GM18951 (cell line): ENCODE measurements at regions not wholly inside any gene's neighbourhood (a gene's known extent, or its start where the extent isn't known, plus 50 kb on each side); places are given as distances from the start of the nearest gene placed in this dataset.

Experiments
- POLR2A ChIP-seq: IDR thresholded peaks from 4 replicates; pipeline ENCODE4 v1.6.1; 2011; ENCODE audit warnings: mild to moderate bottlenecking; ENCODE audit not compliant: insufficient read length, insufficient read depth; ENCODE audit errors: extremely low read depth
- in situ Hi-C: fragments of 300-500 bp; cut with MboI; formaldehyde crosslinking; loops from one replicate; pipeline ENCODE4 v1.12.0; 2022; ENCODE audit warnings: low sequenced_read_pairs, mixed read lengths, inconsistent platforms; ENCODE audit not compliant: unreplicated experiment

- no peak for TF ChIP-seq POLR2A
- in situ Hi-C loops = no loop called here
Measured at GRCh38 chr10:44704616-44705015, 206.5 kb upstream of the TMEM72 start.

DNA sequence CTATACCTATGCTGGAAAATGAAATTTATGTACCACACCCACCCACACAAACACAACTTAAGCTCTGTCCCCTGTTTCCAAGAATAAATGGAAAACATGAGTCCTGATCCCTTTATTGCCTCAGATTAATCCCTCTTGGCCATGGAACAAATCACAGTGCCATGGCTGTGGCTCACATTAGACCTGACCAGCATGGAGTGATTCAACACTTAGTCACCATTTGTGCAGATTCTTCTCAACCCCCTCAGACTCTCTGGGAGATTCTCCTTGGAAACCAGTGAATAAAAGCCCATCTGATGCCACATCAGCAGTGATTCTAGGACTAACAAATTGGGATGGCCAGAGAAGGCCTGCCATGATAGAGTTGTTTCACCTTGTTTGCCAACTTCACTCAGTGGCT is 204.4 kb upstream of the TMEM72 start:
- in situ Hi-C loops = no loop called here
- no peak for TF ChIP-seq POLR2A

DNA sequence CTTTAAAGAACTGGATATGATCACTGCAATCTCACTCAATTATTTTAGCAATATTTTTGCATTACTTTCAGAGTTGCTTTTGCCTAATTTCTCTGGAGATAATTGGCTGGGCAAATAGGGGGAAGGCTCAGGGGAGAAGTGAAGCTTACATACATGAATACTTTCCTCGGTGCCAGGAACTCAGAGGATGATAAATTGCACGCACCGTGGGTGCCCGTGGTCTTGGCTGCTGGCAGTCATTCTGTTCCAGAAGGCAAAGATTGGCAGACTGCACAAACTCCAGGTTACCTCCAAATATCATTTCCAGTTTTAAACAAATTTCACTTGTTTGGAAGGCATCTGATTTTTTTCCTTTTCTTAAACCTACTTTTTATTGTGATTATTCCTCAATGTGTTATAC is 197.8 kb upstream of the TMEM72 start:
- no peak for TF ChIP-seq POLR2A

DNA sequence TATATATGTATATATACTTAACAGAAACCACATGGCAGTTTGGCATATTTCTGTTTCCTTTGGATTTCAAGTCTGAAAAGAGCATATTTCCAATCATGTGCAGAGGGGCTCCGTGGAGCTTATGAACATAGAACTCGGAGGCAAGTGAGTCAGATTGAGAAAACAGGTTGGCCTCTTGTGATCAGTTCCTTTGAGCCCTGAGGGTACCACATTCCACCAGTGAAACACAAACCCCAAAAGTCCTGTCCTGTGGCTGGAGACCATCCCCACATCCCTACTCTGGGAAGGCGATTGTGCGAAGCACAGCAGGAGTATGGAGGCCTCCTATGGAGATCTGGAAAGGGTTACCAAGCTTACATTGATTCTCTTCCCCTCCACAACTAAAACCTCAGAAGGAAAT is 196.7 kb upstream of the TMEM72 start:
- in situ Hi-C loops = no loop called here
- no peak for TF ChIP-seq POLR2A

More for the DNA sequence above, 197.8 kb upstream of the TMEM72 start:
- in situ Hi-C loops = no loop called here

DNA sequence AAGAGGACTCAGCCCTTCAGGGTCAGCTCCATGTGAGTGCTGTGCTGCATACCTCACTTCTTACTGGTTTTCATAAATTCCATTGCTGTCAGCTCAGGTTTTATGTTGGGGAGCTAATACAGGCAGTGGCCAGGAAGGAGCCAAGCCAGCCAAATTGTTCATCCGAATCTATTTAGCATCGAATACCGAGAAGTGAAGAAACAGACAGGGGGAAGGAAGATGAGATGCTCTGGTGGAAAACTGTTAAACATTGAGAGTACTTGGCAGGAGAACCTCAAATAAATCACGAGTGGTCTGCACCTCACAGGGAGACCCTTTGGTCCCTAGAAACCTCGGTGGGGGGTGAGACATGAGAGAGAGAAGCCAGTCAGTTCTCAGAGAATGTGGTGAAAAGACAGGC is 196.0 kb upstream of the TMEM72 start:
- in situ Hi-C loops = no loop called here
- no peak for TF ChIP-seq POLR2A

DNA sequence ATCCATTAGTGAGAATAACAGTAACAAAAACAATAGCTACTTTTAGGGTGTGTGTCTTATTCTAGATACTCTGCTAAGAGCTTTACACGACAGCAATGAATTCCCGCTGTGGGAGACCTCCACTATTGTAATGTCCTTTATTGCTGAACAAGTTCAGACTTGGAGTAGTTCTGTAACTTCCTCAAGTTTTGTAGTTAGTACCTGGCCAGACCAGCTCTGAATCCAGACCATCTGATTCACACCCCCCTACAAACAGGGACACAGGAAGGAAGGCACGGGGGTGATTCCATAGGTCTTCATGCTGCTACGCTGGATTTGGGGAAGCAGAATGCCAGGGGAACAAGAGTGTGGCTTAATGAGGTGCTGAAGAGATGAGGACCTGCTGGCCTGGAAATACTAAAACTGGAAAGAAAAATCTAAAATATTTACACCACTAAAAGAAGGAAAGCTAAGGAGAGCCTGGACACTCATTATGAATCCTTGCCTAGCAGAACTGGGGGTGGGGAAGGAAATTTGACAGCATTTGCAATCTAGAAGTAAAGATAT is 194.6 kb upstream of the TMEM72 start:
- TF ChIP-seq POLR2A = no peak
- in situ Hi-C loops = no loop called here

DNA sequence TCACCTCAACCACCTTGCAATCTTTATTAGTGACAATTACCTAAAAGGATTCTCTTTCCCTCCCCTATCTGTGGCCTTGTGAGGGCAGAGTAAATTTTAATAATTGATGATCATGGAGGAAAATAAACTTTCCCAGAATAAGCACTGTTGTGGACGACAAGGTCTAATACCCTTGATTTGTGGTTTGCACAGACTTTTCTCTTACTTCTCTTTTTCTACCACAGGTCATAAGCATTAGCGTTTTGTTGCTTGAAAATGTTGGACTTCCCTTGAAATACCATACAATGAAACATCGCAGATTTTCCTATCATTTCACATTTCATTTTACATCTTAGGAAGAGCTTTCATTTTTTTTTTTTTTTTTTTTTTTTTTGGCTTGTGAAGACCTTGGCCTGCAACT is 188.1 kb upstream of the TMEM72 start:
- in situ Hi-C loops = no loop called here
- TF ChIP-seq POLR2A = no peak

DNA sequence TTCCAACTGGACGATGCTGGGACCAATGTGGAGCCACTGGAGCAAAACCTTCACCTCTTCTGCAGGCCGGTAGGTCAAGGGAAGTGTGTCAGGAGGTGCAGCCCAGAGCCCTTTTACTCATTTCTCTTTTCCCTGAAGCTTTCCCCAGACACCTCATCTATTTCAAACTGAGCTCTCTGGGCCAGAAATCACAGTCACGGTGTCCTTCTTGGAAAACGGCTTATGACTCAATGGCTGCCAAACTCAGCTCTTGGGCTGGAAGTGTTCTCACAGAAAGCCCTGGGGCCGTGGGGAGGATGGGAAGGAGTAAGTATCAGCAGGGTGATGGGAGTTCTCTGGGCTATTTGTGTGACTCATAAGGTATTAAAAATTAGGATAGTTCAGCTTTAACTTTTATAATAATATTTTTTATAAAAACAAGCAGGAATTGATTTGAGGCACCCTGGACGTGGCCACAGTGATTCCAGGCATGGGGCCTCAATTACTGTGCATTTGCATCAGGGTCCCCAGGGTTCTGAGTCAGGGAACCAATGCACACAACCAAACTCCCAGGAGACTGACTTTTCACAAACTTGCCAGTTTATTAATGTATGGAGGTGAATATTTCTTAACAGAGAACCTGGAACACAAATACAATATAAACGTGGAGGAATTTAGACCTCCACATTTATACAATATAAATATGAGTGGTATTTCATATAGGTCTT is 187.4 kb upstream of the TMEM72 start:
- in situ Hi-C loops = no loop called here
- no peak for TF ChIP-seq POLR2A

DNA sequence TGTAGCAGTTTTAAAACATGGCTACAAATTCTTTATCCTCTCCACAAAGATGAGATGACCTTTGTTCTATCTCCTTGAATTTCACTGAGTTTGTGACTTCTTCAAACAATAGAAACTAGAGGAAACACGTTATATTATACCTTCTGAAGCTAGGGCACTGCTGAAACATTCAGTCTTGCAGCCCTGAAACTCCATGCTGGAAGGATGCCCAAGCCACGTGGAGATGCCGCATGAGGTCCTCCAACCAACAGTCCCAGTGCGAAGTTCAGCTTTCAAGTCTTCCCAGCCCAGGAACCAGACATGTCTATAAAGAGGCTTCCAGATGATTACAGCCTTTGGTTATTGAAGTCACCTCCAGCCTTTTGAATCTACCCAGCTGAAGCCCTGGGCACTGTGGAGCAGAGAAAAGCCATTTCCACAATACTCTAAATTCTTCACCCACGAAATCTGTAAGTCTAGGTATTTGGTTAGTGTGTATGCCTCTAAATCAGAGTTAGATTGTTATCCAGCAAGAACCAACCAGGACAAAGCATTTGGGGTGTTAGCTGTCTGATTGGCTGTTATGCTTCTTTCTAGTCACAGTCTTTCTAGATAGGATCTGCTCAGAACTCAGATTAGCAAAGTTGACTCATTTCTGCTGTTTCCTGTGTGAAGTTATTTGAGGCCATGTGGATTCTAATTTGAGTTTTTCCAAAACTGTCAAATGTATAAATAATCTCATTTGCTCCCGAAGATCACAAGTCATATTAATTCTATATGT is 186.5 kb upstream of the TMEM72 start:
- no peak for TF ChIP-seq POLR2A
- in situ Hi-C loops = no loop called here

DNA sequence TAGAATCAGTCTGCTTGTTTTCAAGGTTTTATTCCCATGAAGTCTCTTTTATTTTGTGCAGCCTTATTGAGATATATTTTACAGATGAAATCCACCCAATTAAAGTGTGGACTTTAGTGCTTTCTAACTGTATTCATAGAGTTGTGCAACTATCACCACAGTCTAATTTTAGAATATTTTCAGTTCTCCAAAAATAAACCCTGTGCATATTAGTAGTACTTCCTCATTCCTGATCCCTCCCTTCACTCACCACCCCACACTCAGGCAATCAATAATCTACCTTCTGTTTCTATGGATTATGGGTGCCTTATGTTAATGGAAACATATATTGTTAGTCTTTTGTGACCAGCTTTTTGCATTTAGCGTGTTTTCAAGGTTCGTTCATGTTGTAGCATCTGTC is 185.7 kb upstream of the TMEM72 start:
- no peak for TF ChIP-seq POLR2A
- in situ Hi-C loops = no loop called here

- in situ Hi-C loops = no loop called here
- TF ChIP-seq POLR2A = no peak
Measured at GRCh38 chr10:44731283-44731682, 179.9 kb upstream of the TMEM72 start.

- in situ Hi-C loops = no loop called here
- TF ChIP-seq POLR2A = no peak
Measured at GRCh38 chr10:44733501-44734488, 177.3 kb upstream of the TMEM72 start.

GRCh38 chr10:44742248-44742647 is 168.9 kb upstream of the TMEM72 start:
- in situ Hi-C loops = no loop called here
- no peak for TF ChIP-seq POLR2A
